Stimulated activated CD4-positive, alpha-beta T cell treated with anti-CD3 and anti-CD28 coated beads, TNF-alpha, amount 100 ng/mL, for 48 hours (primary cell): ENCODE measurements at regions not wholly inside any gene's neighbourhood (a gene's known extent, or its start where the extent isn't known, plus 50 kb on each side); places are given as distances from the start of the nearest gene placed in this dataset.
"Not testable (repeated sequence)": the region's sequence is repeated elsewhere in the genome, so short reads cannot be mapped to it uniquely, and the experiment has no call there.

Experiments
- DNase-seq, 3 donors: peaks; one replicate each; pipeline ENCODE4 v3.0.0-alpha.2; 2020; ENCODE audit warnings: low read depth in 3 of 3

DNA sequence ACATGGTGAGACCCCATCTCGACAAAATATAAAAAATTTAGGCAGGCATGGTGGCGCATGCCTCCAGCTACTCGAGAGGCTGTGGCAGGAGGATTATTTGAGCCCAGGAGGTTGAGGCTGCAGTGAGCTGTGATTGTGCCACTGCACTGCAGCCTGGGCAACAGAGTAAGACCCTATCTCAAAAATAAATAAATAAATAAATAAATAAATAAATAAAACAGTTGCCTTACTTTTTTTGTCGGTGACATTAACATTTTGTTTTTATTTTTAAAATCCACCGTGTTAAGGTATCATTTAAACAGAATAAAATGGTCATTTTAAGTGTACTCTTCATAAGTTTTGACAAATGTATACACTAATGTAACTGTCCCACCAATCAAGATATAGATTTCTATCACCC lies 57.0 kb downstream of the RASL11A start:
- no peak for DNase-seq

DNA sequence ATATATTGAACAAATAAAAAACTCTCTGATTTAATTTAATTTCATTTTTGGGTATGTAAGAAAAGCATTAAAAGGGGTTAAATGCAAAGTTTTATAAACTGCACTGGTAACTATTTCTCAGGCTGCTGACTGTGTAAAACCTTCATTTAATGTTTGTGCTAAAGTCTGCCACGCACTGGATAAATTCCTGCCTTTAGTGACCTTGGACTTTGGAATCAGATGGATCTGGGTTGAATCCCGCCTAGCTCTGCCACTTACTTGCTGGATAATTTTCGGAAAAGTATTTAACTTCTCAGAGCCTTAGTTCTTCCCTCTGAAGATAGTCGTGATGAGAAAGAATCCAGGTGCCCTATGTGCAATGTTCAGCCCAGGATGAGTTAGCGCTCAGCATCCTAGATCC lies 58.6 kb downstream of the RASL11A start:
- no peak for DNase-seq

DNA sequence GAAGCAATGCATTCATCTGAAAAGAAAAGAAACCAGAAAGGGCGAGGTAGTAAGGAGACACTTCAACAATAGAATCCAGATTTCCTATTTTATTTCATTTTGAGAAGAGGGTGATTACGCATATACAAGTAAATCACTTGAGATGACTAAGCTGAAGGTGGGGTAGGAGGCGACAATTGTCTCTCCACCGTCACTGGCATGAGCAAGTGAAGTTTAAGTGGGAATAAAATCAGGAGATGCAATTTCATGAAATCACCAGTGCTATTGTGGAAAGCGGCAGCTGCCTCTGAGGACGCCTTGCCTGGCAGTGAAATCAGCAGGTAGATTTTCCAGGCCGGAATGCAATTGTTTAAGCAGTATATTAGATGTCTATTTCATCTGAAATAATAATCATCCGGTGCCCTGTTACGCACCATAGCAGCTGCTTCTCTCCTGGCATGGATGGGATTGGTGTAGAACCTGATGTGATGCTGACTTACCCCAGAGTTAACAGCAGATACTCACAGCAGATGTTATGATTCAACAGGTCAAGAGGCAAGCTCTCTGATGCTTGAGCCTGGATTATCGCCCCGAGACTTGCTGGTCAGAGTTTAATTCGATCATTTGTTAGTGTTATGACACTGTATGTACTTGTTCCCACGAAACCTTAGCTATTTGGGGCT lies 64.3 kb downstream of the RASL11A start:
- no peak for DNase-seq

DNA sequence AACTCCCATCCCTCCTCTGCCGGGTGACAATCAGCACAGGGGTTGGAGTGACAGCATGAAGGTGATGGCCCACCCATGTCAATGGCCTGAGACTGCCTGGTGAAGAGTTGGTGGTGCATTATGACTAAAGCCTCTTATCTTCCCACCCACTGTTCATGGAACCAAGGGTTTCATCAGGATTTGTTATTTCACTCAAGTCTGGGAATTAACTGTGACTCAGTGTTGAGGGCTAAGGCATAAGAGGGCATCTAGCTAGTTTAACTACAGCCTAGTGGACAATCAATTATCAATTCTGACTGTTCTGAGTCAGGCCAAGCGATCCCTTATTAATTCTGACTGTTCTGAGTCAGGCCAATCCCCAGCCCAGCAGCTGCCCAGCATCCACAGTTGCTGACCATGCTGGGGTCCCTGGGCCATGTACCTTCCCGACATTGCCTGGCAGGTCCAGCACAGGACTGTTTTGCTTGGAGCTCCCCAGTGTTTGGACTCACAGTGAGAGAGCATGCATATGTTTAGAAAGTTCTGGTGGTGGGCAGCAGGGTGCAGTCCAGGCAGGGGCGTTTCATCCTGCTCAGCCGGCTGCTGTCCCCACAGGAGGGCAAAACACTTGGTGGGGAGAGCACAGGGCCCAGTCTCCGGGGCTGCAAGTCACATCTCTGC lies 65.5 kb downstream of the RASL11A start:
- no peak for DNase-seq

DNA sequence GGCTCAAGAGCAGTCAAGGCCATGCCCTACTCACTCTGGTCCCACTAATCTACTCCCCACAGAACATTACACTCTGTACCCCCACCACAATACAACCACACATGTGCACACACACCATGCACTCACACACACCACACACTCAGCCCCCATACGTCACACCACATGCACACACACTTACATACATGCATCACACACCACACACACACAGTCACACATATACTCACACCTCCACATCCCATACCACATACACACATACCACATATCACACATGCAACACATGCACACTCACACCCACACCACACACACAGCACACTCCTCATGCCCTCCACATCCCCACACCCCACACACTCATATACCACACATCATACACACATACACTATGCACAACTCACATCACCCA lies 67.6 kb downstream of the RASL11A start:
- no peak for DNase-seq

DNA sequence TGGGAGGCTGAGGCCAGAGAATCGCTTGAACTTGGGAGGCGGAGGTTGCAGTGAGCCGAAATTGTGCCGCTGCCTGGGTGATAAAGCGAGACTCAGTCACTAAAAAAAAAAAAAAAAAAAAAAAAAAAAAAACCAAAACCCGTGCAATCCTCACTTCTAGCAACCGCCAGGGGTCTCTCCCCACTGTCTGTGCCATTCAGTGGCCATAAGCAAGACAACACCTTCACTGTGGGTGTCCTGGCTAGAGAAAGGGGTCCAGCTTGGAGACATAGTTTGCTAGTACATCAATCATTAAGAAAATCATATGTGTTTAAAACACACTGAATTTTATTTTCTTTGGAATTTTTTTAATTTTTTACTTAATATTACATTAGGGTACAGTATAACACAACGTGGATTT lies 68.2 kb downstream of the RASL11A start:
- no peak for DNase-seq

DNA sequence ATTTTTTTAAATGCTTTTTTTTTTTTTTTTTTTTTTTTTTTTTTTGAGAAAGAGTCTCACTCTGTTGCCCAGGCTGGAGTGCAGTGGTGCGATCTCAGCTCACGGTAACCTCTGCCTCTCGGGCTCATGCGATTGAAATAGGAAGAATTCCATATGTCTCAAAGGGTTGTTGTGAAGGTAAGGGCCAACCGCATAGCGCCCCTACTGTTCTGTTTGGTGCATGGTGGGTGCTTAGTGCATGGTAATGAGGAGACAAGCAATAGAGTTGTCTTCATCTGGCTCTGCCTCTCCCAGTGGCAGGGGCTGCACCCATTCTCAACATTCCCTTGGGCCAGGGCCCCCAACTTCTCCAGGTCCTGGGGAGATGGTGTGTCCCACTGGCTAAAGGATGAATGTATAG lies 68.7 kb downstream of the RASL11A start:
- peak in 1 of 3 donors; percentile 38 for DNase-seq

DNA sequence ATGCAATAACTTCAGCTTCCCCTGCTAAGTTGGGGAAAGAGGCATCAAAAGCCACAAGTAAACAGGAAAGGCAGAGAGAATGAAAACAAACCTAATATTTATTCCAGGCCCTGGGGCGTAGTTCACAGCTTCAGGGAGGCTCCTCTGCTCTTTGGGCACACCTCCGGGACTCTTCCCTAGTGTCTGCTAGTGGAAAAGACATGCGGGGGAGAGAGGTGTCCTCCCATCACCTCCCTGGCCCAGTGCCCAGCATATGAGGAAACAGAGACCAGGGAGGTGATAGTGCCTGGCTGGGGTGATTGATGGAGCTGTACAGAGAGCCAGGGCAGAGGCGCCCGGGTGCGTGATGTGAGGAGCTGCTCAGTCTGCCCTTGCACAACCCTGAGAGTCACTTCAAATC lies 71.0 kb downstream of the RASL11A start:
- no peak for DNase-seq

DNA sequence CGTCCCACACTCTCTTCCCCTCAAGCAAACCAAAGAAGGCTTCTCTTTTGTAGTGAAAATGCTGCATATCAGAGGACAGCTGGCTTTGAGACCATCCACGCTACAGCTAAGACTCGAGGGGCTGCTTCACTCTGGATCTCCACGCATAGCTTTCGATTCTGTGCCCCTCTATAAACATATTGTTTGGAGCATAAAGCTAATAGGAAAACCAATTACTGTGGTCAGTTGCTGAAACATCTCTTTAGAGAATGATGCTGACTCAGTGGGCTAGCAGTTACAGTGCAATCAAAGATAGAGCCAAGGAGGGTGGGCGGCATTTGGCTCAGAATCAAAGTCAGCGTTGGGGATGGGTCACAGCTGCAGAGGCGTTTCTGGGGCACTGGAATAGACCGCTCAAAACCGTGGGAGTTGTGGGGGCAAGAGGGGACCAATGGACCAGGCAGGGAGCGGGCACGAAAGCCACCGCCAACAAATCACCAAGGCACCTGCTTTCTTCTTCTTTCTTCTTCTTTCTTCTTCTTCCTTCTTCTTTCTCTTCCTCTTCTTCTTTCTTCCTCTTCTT lies 76.7 kb downstream of the RASL11A start:
- no peak for DNase-seq

DNA sequence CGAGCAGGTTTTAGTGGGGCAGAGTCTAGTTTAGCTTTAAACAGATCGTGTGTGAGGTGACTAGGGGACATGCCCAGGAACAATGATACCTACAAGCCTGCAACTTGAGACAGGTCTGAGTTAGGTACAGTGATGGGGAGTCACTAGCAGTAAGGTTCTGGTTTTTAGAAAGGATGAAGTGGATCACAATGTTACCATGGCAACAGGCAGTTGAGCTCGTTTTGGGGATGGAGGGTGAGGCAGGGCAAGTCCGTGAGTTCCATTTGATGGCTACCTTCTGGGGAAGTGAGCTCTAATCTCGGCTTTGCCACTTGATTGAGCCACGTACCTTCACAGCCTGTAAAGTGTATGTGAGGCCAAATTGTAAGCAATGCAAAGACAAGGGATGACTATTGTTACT lies 76.0 kb upstream of the GTF3A start:
- DNase-seq, result no peak

DNA sequence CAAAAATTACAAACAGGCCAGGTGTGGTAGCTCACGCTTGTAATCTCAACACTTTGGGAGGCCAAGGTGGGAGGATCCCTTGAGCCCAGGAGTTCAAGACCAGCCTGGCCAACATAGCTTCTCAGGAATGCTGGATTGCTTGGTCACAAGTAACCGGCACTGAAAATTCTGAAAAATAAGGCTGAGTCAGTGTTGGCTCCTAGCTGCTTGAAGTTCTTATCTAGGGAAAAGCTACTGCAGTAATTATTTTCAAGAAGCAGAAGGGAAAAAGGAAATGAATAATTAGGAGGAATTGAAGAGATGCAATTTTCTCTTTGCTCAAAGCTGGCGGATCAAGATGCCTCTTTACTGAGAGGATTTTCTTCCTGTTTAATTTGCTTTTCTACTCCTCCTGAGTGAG lies 75.0 kb upstream of the GTF3A start:
- DNase-seq, result no peak

DNA sequence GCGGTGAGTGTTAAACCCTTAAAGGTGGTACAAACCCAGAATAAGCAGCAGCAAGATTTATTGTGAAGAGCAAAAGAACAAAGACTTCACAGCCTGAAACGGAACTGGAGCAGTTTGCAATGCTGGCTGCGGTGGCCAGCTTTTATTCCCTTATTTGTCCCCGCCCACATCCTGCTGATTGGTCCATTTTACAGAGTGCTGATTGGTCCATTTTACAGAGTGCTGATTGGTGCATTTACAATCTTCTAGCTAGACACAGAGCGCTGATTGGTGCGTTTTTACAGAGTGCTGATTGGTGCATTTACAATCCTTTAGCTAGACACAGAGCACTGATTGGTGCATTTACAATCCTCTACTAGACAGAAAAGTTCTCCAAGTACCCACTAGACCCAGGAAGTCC lies 73.6 kb upstream of the GTF3A start:
- DNase-seq, result not testable (repeated sequence)

DNA sequence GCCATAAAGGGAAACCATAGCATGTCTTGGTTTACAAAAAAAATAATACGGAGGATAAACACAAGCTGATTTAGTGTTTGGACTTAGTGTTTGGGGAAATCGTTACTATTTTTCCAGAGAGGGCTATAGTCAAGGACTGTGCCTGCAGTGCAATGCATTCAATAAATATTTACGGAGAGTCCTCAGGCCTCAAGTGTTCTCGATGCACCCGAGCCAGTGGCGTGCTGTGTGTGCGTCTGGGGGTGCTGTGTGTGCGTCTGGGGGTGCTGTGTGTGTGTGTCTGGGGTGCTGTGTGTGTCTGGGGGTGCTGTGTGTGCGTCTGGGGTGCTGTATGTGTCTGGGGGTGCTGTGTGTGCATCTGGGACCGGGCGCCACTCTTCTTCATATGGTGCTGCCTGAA lies 71.7 kb upstream of the GTF3A start:
- no peak for DNase-seq

DNA sequence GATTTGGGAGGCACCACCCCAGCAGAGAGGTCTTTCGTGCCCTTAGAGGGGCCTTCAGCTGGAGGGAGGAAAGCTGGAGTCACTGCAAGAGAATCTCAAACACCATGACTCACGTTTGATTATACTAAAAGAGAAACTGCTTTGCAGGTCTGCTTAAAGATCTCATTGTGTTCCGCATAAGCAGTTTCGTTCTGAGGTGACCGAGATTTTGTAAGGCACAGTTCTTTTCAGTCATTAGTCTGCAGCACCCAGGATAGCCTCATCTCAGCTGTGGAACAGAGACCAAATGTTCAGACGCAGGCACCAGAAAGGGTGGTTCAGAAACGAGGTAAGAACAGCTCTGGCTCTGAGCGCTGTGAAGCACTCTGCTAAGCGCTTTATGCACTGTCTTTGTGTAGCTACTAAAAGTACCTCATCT lies 71.2 kb upstream of the GTF3A start:
- peak; percentile 21 to 35 (median 28) for DNase-seq

DNA sequence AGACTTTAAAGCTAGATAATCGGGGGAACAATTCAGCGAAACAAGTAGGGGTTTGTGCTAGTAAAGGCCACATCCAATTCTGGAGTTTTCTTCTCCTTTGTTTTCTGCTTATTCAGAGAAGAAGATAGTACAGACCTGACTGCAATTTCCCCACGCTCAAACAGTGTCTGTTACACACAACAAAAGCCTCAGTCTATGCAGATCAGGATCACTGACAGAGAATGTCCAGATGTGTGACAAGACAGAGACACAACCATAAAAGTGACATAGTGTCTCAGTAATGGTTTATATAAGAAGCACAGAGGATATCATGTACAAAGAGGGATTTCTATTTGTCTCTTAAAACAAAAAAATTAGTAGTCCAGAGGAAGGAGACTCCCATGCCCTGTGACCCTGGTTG lies 70.7 kb upstream of the GTF3A start:
- no peak for DNase-seq

DNA sequence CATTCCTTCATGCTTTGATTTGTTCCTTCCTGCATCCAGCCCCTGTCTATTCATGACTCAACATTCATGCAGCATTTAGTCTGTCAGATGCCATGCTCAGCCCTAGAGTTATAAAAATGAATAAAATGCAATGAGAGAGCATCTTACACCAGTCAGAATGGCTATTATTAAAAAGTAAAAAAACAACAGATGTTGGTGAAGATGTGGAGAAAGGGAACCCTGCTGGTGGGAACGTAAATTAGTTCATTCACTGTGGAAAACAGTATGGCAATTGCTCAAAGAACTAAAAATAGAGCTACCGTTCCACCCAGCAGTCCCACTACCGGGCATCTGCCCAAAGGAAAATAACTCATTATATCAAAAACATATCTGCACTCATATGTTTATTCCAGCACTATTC lies 70.0 kb upstream of the GTF3A start:
- DNase-seq, result no peak

DNA sequence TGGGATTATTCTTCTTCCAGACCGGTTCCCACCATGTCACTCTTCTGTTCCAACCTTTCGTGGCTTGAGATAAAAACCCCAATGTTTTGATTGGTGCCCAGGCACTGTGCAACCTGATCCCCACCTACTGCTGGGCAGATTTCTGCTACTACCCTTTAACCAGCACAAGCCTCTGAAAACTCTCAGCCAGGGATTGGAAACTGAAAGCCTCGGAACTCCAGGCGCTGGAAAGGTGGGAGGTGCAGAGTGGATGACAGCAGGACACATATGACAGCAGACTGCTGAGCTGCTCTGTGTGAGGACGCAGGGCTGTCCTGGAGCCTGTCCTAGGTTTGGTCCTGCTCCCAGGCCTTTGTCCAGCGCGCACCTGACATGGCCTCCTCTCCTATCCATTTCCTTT lies 68.5 kb upstream of the GTF3A start:
- DNase-seq, result no peak

DNA sequence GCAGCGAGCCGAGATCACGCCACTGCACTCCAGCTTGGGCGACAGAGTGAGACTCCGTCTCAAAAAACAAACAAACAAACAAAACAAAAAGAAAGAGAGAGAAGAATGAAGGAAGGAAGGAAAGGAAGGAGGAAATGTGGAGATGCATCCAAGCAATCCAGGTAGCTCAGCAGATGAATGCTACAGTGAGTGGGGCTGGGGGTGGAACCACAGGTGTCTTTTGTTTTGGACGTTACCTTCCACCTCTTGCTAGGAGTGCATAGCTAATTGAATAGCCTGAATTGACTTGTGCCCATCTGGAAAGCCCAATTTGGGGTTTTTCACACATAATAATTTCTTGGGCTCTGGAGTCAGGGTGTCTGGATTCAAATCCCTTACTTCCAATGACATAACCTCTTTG lies 66.0 kb upstream of the GTF3A start:
- DNase-seq, result no peak

DNA sequence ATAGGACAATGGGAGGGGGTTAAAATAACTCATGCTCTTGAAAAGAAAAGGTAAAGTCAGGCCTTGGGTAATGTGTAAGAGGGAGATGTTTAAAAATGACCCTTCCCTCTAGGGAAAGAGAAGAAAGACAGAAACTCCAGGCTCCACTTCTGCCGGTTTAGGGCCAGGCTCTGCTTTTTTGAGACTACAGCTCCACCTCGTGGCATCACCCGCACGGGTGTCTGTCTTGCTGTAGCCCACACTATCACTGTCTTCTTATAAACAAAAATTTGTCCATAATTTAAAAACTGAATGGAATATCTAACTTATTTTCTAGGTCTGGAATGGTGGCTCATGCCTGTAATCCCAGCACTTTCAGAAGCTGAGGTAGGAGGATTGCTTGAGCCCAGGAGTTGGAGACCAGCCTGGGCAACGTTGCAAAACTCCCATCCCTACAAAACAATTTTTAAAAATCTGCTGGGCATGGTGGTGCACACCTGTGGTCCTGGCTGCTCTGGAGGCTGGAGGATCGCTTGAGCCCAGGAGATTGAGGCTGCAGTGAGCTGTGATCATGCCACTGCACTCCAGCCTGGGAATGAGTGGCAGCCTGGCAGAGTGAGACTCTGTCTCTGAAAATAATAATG lies 65.1 kb upstream of the GTF3A start:
- peak in 2 of 3 donors; percentile 46 to 59 for DNase-seq

DNA sequence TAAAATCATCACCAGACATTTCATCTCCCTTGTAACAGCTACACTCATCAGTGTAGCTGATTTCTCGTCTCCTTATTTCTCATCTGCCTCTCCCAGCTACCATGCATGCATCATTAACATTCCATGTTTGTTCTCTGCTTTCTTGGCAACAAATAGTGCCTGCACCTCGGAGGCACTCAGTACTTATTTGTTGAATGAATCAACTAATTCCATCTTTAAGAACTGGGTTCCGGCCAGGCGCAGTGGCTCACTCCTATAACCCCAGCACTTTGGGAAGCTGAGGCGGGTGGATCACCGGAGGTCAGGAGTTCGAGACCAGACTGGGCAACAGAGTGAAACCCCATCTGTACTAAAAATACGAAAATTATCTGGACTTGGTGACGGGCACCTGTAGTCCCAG lies 63.9 kb upstream of the GTF3A start:
- DNase-seq, result no peak

DNA sequence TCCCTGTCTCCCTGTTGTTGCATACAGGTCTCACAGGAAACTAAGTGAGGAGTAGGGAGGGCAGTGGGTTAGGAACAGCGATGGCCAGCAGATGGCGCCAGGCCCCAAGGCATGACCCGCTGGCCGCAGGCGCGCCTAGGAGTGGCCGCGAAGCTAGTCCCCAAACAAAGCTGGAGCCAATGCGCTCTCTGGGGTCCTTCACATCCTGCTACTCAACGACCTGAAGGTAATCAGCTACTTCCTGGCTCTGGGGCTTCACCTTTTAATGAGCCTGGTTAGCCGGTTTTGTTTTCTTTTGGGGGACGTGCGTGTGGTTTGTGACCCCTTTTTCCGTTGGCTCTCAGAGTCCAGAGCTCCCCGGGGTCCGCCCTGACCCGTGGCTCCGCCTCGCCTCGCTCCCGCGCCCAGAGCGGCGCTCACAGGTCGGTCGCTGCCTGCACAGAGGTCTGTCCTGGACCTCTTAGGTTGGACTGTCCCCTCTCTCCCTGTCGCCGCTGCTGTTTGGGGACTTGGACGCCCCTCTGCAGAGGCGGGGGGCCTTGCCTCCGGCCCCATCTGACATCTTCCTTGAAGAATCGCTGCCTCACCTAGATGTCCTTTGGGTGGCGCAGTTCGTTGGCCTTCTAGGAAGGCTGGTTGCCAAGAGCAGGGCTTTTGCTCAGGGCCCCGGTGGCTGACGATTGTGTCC lies 62.2 kb upstream of the GTF3A start:
- DNase-seq, result peak; percentile 61 to 71 (median 62)

DNA sequence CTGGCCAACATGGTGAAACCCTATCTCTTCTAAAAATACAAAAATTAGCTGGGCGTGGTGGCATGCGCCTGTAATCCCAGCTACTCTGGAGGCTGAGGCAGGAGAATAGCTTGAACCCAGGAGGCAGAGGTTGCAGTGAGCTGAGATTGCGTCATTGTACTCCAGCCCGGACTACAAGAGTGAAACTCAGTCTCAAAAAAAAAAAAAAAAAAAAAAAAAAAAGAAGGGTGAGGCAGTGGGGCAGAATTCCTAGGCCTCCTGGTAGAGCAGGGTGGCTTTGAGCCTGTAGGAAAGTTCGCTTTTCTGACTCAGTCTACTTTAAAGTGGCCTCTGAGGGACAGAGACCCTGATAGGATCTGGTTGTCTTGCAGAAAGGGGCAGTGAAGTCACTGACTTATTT lies 60.8 kb upstream of the GTF3A start:
- not testable (repeated sequence) for DNase-seq
